ENCODE measurements at regions not wholly inside any gene's neighbourhood (a gene's known extent, or its start where the extent isn't known, plus 50 kb on each side); places are given as distances from the start of the nearest gene placed in this dataset.

DNA sequence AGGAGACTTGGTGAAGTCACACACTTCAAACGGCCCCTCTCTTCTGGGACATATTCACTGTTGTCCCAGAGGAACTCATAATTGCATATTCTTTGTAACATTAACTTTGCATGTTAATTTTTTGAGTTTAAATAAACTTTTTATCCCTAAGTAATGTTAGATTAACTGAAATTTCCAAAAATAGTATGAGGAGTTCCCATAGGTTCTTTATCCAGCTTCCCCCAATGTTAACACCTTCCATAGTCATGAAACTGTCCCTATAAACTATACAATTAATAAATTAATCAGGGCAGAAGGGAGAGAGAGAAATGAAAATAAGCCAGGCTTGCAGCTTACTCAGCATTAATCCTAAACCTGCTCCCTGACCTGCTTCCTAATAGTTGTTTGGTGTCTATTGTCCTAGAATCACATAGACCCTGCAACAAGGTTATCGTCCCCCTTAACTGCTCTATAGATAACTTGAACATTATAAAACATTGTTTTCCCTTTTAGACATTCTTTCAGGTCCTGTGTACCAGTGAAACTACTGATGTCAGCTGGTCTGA lies 589.8 kb upstream of the CDH5 start:
- TF ChIP-seq, protein P1, sequence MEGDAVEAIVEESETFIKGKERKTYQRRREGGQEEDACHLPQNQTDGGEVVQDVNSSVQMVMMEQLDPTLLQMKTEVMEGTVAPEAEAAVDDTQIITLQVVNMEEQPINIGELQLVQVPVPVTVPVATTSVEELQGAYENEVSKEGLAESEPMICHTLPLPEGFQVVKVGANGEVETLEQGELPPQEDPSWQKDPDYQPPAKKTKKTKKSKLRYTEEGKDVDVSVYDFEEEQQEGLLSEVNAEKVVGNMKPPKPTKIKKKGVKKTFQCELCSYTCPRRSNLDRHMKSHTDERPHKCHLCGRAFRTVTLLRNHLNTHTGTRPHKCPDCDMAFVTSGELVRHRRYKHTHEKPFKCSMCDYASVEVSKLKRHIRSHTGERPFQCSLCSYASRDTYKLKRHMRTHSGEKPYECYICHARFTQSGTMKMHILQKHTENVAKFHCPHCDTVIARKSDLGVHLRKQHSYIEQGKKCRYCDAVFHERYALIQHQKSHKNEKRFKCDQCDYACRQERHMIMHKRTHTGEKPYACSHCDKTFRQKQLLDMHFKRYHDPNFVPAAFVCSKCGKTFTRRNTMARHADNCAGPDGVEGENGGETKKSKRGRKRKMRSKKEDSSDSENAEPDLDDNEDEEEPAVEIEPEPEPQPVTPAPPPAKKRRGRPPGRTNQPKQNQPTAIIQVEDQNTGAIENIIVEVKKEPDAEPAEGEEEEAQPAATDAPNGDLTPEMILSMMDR (IDR thresholded peaks at IDR 0.05): no peak
- no peak for TF ChIP-seq POLR2A (IDR thresholded peaks at IDR 0.05)
